HCT116 (cell line): ENCODE measurements at regions not wholly inside any gene's neighbourhood (a gene's known extent, or its start where the extent isn't known, plus 50 kb on each side); places are given as distances from the start of the nearest gene placed in this dataset.

Experiments
- ATAC-seq: fragments of 200-7000 bp; cut with Tn5 transposase; 2 replicates; pipeline ENCODE4 v1.9.1; 2020; ENCODE audit warnings: mild to moderate bottlenecking, moderate library complexity
- BruUV-seq: library from RNA; stranded (reverse); fragments of 400-500 nt; replicated peaks from 2 replicates; lab custom pipeline; 2021; lab: Mats Ljungman, UMichigan
- CTCF ChIA-PET: fragments of 300-600 bp; sonication (Branson Sonifier 250); formaldehyde crosslinking; loops from one replicate; lab custom pipeline; 2021; ENCODE audit warnings: antibody characterized with exemption; lab: Charles Lee
- POLR2A ChIA-PET: fragments of 300-600, 350-600 bp; sonication (Branson Sonifier 250); formaldehyde crosslinking; loops from one replicate; lab custom pipeline; 2021; ENCODE audit warnings: antibody characterized with exemption; lab: Charles Lee
- RAD21 ChIA-PET, 2 experiments: fragments of 300-600 bp; sonication (Branson Sonifier 250); formaldehyde crosslinking; loops; one replicate each; lab custom pipeline; 2023; ENCODE audit warnings: low total read pairs in 2 of 2; ENCODE audit not compliant: uncharacterized antibody in 2 of 2, unreplicated experiment in 2 of 2, low non-redundant PET in 1 of 2; lab: Charles Lee
- DNase-seq: peaks from one replicate; pipeline ENCODE4 v3.0.0-alpha.2; 2010; ENCODE audit warnings: low read depth, low spot score
- H2AFZ ChIP-seq: fragments of 200-600 bp; shearing (Covaris generic), sonication (generic); 2 replicates; pipeline ENCODE4 v1.6.1; 2017; ENCODE audit warnings: low read depth, mixed run types, mixed read lengths, antibody characterized with exemption, low read length; ENCODE audit not compliant: poor library complexity, severe bottlenecking
- H3K27ac ChIP-seq: 2 replicates; pipeline ENCODE4 v1.5.1; 2012; ENCODE audit warnings: low read depth, low read length
- H3K27me3 ChIP-seq: fragments of 200-600 bp; sonication (generic); 2 replicates; pipeline ENCODE4 v1.6.1; 2016; ENCODE audit warnings: mixed run types, low read length, mixed read lengths; ENCODE audit not compliant: insufficient read depth
- H3K36me3 ChIP-seq, 2 experiments: fragments of 200-500 bp in 1 of 2; fragments of 200-600 bp in 1 of 2; sonication (Bioruptor generic) in 1 of 2; sonication (generic) in 1 of 2; 2 replicates each; pipeline versions ENCODE4 v1.5.1 to v1.6.1; 2014 to 2016; ENCODE audit warnings: low read length in 2 of 2, inconsistent platforms in 1 of 2, mixed read lengths in 1 of 2, mixed run types in 1 of 2; ENCODE audit not compliant: insufficient read depth in 2 of 2, control insufficient read depth in 1 of 2
- H3K4me1 ChIP-seq, 2 experiments: fragments of 200-600 bp in 1 of 2; sonication (generic) in 1 of 2; 2 replicates each; pipeline versions ENCODE4 v1.5.1 to v1.6.1; 2012 to 2017; ENCODE audit warnings: low read length in 2 of 2, inconsistent platforms in 1 of 2, mild to moderate bottlenecking in 1 of 2, mixed read lengths in 1 of 2, mixed run types in 1 of 2, moderate library complexity in 1 of 2; ENCODE audit not compliant: insufficient read depth in 2 of 2, control insufficient read depth in 1 of 2
- H3K4me2 ChIP-seq: fragments of 200-600 bp; sonication (generic); 2 replicates; pipeline ENCODE4 v1.6.1; 2017; ENCODE audit warnings: mixed run types, low read length, mixed read lengths
- H3K4me3 ChIP-seq, 2 experiments: fragments of 200-600 bp in 1 of 2; sonication (generic) in 1 of 2; replicated peaks in 1 of 2; 2 replicates each; pipeline ENCODE4 v1.5.1; 2011 to 2016; ENCODE audit warnings: low read length in 2 of 2, control low read depth in 1 of 2, low read depth in 1 of 2, mild to moderate bottlenecking in 1 of 2, mixed read lengths in 1 of 2, mixed run types in 1 of 2
- H3K79me2 ChIP-seq: fragments of 200-600 bp; sonication (generic); 2 replicates; pipeline ENCODE4 v1.6.1; 2017; ENCODE audit warnings: mild to moderate bottlenecking, mixed run types, low read length, moderate library complexity, mixed read lengths; ENCODE audit not compliant: insufficient read depth
- H3K9ac ChIP-seq: fragments of 200-600 bp; sonication (generic); 2 replicates; pipeline ENCODE4 v1.6.1; 2016; ENCODE audit warnings: low read length, mixed read lengths
- H3K9me2 ChIP-seq: fragments of 200-600 bp; sonication (generic), shearing (Covaris generic); 2 replicates; pipeline ENCODE4 v1.6.1; 2017; ENCODE audit warnings: mixed run types, mild to moderate bottlenecking, moderate library complexity; ENCODE audit not compliant: insufficient read depth
- H3K9me3 ChIP-seq, 2 experiments: fragments of 200-500 bp in 1 of 2; fragments of 200-600 bp in 1 of 2; sonication (Bioruptor generic) in 1 of 2; sonication (generic) in 1 of 2; 2 replicates each; pipeline ENCODE4 v1.6.1; 2014 to 2017; ENCODE audit warnings: low read length in 2 of 2, mixed read lengths in 2 of 2, inconsistent platforms in 1 of 2, low read depth in 1 of 2, mild to moderate bottlenecking in 1 of 2, mixed run types in 1 of 2, moderate library complexity in 1 of 2; ENCODE audit not compliant: control insufficient read depth in 1 of 2, insufficient read depth in 1 of 2
- H4K20me1 ChIP-seq: fragments of 200-600 bp; sonication (generic), shearing (Covaris generic); 2 replicates; pipeline ENCODE4 v1.6.1; 2017; ENCODE audit warnings: mixed run types, mild to moderate bottlenecking, moderate library complexity; ENCODE audit not compliant: insufficient read depth
- CEBPB ChIP-seq: IDR thresholded peaks from 2 replicates; pipeline ENCODE4 v1.6.1; 2012; ENCODE audit warnings: low read depth
- CTCF ChIP-seq, 3 experiments: fragments of 200-600 bp in 1 of 3; sonication (generic) in 1 of 3; IDR thresholded peaks in 2 of 3; conservative IDR thresholded peaks in 1 of 3; 2 replicates each; pipeline ENCODE4 v1.5.1; 2012 to 2017; ENCODE audit warnings: low read depth in 2 of 3, low read length in 2 of 3, antibody characterized with exemption in 1 of 3, borderline replicate concordance in 1 of 3, control low read depth in 1 of 3, mild to moderate bottlenecking in 1 of 3, mixed read lengths in 1 of 3, mixed run types in 1 of 3, moderate library complexity in 1 of 3; ENCODE audit not compliant: insufficient read depth in 1 of 3
- EGR1 ChIP-seq: IDR thresholded peaks from 2 replicates; pipeline ENCODE4 v1.6.1; 2012; ENCODE audit warnings: low read depth
- EZH2 ChIP-seq: fragments of 200-600 bp; sonication (generic); IDR thresholded peaks from 2 replicates; pipeline ENCODE4 v1.6.1; 2017; ENCODE audit warnings: antibody characterized with exemption, mixed run types
- EZH2phosphoT487 ChIP-seq: fragments of 200-600 bp; IDR thresholded peaks from 2 replicates; pipeline ENCODE4 v1.6.1; 2018; ENCODE audit warnings: antibody characterized with exemption, borderline replicate concordance
- MAX ChIP-seq: IDR thresholded peaks from 2 replicates; pipeline ENCODE4 v1.6.1; 2012
- POLR2AphosphoS5 ChIP-seq: IDR thresholded peaks from 2 replicates; pipeline ENCODE4 v1.6.1; 2011; ENCODE audit warnings: mild to moderate bottlenecking, low read depth, low read length, moderate library complexity
- RAD21 ChIP-seq: IDR thresholded peaks from 2 replicates; pipeline ENCODE4 v1.6.1; 2012; ENCODE audit warnings: low read depth, mild to moderate bottlenecking
- REST ChIP-seq: IDR thresholded peaks from 2 replicates; pipeline ENCODE4 v1.6.1; 2012; ENCODE audit warnings: low read depth
- SIN3A ChIP-seq: IDR thresholded peaks from 2 replicates; pipeline ENCODE4 v1.6.1; 2012; ENCODE audit warnings: low read depth
- SRF ChIP-seq: IDR thresholded peaks from 2 replicates; pipeline ENCODE4 v1.6.1; 2012; ENCODE audit warnings: low read depth
- YY1 ChIP-seq: IDR thresholded peaks from 2 replicates; pipeline ENCODE4 v1.6.1; 2011; ENCODE audit warnings: low read length, low read depth, moderate library complexity, mild to moderate bottlenecking; ENCODE audit not compliant: insufficient replicate concordance; ENCODE audit errors: extremely low read depth
- ZBTB33 ChIP-seq: IDR thresholded peaks from 2 replicates; pipeline ENCODE4 v1.6.1; 2011; ENCODE audit warnings: mild to moderate bottlenecking, low read length, moderate library complexity; ENCODE audit not compliant: insufficient replicate concordance; ENCODE audit errors: extremely low read depth
- ZFX ChIP-seq: fragments of 450-650 bp; IDR thresholded peaks from 2 replicates; pipeline ENCODE4 v1.6.1; 2017
- ZNF274 ChIP-seq: fragments of 200-500 bp; sonication (Bioruptor generic); IDR thresholded peaks from 2 replicates; pipeline ENCODE4 v1.6.1; 2014; ENCODE audit warnings: mild to moderate bottlenecking, low read depth, low read length, inconsistent platforms
- intact Hi-C: fragments of 100-400 bp; cut with micrococcal nuclease; formaldehyde crosslinking; loops from 2 replicates; pipeline ENCODE4 v1.10.0; 2022

GRCh38 chr18:13999231-13999630, 83.9 kb upstream of the MC2R start:
- CTCF ChIA-PET: no interaction called here
- BruUV-seq: no TSS peak

More at GRCh38 chr18:13999231-13999630, 83.9 kb upstream of the MC2R start:
- Histone ChIP-seq H3K9me2 (no peaks in the 10 kb centered on the region), H3K36me3 (no peaks in the 10 kb centered on the region), H3K4me1 (no peaks in the 10 kb centered on the region), H3K9ac (no peak overlapping the region), H3K27me3 (no peaks in the 10 kb centered on the region), H3K4me3 (no peak overlapping the region), H3K4me2 (no peak overlapping the region), H4K20me1 (no peaks in the 10 kb centered on the region), H2AFZ (no peak overlapping the region), H3K27ac (no peak overlapping the region), H3K9me3 (no peaks in the 10 kb centered on the region), H3K79me2 (no peaks in the 10 kb centered on the region)
- ATAC-seq (no peak), DNase-seq (no peak)
- TF ChIP-seq POLR2AphosphoS5 (no peak), YY1 (no peak), EZH2 (no peak), SRF (no peak), SIN3A (no peak), EGR1 (no peak), ZBTB33 (no peak), ZFX (no peak), ZNF274 (no peak), RAD21 (no peak), CTCF (IDR thresholded peaks at IDR 0.05 in 2 of 3, conservative IDR thresholded peaks at IDR 0.05 in 1 of 3; ENCODE audit: borderline replicate concordance in 1 of 3, insufficient read depth in 1 of 3, low read depth in 2 of 3, low read length in 2 of 3) (no peak), REST (no peak), MAX (no peak), CEBPB (no peak), EZH2phosphoT487 (no peak)
- RAD21 ChIA-PET: no interaction called here
- POLR2A ChIA-PET: no interaction called here
- intact Hi-C loops: no loop called here
